SK-N-SH (cell line): ENCODE measurements at regions not wholly inside any gene's neighbourhood (a gene's known extent, or its start where the extent isn't known, plus 50 kb on each side); places are given as distances from the start of the nearest gene placed in this dataset.

Experiments used
- CTCF ChIP-seq: fragments of 200-600 bp; sonication (generic); IDR thresholded peaks from 2 replicates; pipeline ENCODE4 v1.6.1; 2017; ENCODE audit warnings: antibody characterized with exemption, mild to moderate bottlenecking, moderate library complexity
- EP300 ChIP-seq, 2 experiments: IDR thresholded peaks; 2 replicates each; pipeline versions ENCODE4 v1.4.0 to v1.6.1; 2012; ENCODE audit warnings: borderline replicate concordance in 1 of 2, low read depth in 1 of 2, low read length in 1 of 2
- EZH2phosphoT487 ChIP-seq: fragments of 200-600 bp; sonication (generic); IDR thresholded peaks from 2 replicates; pipeline ENCODE4 v1.6.1; 2017; ENCODE audit warnings: low read depth, mixed run types, mild to moderate bottlenecking, antibody characterized with exemption, moderate library complexity, borderline replicate concordance
- GABPA ChIP-seq: IDR thresholded peaks from 2 replicates; pipeline ENCODE4 v1.4.0; 2012; ENCODE audit warnings: low read depth, mild to moderate bottlenecking
- GATA2 ChIP-seq: sonication (generic); formaldehyde crosslinking; IDR thresholded peaks from 2 replicates; pipeline ENCODE4 v1.5.0; 2020; ENCODE audit warnings: mild to moderate bottlenecking, missing genetic modification reagents
- NRF1 ChIP-seq: IDR thresholded peaks from 2 replicates; pipeline ENCODE4 v1.6.1; 2012; ENCODE audit warnings: low read depth, mild to moderate bottlenecking, low read length
- POLR2AphosphoS5 ChIP-seq: IDR thresholded peaks from 2 replicates; pipeline ENCODE4 v1.6.1; 2012; ENCODE audit warnings: low read depth, low read length
- RFX5 ChIP-seq: IDR thresholded peaks from 2 replicates; pipeline ENCODE4 v1.6.1; 2012; ENCODE audit warnings: mild to moderate bottlenecking, improper control_type of control experiment, low read length
- SIN3A ChIP-seq: IDR thresholded peaks from 2 replicates; pipeline ENCODE4 v1.6.1; 2012; ENCODE audit warnings: low read depth, mild to moderate bottlenecking, low read length, moderate library complexity, borderline replicate concordance
- USF2 ChIP-seq: fragments of 150-350 bp; IDR thresholded peaks from 2 replicates; pipeline ENCODE4 v1.6.1; 2017; ENCODE audit warnings: antibody characterized with exemption, low read length, low read depth, borderline replicate concordance

- TF ChIP-seq RFX5 (no peak), POLR2AphosphoS5 (no peak), USF2 (no peak), GATA2 (CRISPR knock-in tag) (peak; percentile 60), GABPA (no peak), CTCF (no peak), EZH2phosphoT487 (no peak), NRF1 (no peak), SIN3A (no peak), EP300 (IDR thresholded peaks at IDR 0.05; ENCODE audit: borderline replicate concordance in 1 of 2, low read depth in 1 of 2, low read length in 1 of 2) (peak in 1 of 2 experiments; percentile 76; a peak in 1 of 4 replicates)
These were observed 81.8 kb upstream of the MRPS22 start for GRCh38 chr3:139261754-139262586.
